Mesenteric fat pad (tissue), 1 donor: ENCODE measurements at regions not wholly inside any gene's neighbourhood (a gene's known extent, or its start where the extent isn't known, plus 50 kb on each side); places are given as distances from the start of the nearest gene placed in this dataset.
"Not testable (repeated sequence)": the region's sequence is repeated elsewhere in the genome, so short reads cannot be mapped to it uniquely, and the experiment has no call there.

ENCODE experiments used
- DNase-seq: peaks from one replicate; pipeline ENCODE4 v3.0.0-alpha.2; 2020; ENCODE audit warnings: low spot score
- donor health status: DM: yes; HTN: yes; CAD: no.

- DNase-seq: no peak
Observed at GRCh38 chr6:40887079-40887791, 151.8 kb downstream of the UNC5CL start.

- no peak for DNase-seq
Observed at GRCh38 chr6:40885139-40885774, 153.8 kb downstream of the UNC5CL start.

GRCh38 chr6:40882323-40882997, 156.6 kb downstream of the UNC5CL start:
- no peak for DNase-seq

- no peak for DNase-seq
Observed at GRCh38 chr6:40881501-40881900, 157.5 kb downstream of the UNC5CL start.

DNA sequence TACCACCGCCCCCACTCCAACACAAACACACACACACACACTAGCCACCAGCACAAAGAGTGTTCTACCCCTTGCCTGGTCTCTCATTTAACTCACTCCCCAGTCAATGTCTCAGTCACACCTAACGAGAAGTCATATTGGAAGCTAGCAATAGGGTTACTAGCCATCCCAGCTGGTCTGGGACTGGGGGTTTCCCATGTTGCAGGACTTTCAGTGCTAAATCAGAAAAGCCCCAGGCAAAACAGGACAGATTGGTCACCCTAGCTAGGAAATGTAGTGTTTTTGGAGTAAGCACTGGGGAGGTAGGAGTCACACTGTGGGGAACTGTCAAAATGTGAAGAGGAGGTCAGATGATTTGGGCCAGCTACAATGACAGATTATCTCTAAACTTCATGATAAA, 158.1 kb downstream of the UNC5CL start:
- no peak for DNase-seq

DNA sequence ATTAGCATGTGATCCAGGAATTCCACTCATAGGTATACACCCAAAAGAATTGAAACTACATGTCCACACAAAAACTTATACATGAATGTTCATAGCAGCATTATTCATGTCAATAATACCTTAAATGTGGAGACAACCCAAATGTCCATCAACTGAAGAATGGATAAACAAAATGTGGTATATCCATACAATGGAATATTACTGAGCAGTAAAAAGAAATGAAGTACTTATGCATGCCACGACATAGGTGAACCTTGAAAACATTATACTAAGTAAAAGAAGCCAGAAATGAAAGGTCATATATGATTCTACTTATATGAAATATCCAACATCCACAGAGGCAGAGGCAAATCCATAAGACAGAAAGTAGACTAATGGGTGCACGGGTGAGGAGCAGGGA, 159.9 kb downstream of the UNC5CL start:
- no peak for DNase-seq

- DNase-seq: no peak
Observed at GRCh38 chr6:40877362-40877761, 161.7 kb downstream of the UNC5CL start.

GRCh38 chr6:40876336-40876735, 162.7 kb downstream of the UNC5CL start:
- DNase-seq: no peak

DNA sequence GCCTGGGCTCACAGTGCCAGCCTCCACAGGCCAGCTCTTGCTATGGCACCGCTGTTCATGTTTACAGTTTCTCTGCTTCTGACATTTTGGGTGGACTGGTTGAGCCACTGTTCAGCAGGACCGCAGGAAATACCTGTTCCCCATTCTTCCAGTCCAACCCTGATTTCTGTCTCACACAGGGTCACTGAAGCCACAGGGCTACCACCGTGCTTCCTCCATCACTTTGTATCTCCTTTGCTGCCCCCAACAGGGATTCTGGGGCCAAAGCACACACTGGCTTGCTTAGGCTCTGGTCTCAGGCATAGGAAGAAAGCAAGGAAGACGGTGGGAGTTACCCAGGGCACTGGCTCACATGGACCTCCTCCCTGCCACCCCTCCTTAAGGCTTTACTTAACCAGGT, 164.5 kb downstream of the UNC5CL start:
- no peak for DNase-seq

GRCh38 chr6:40871424-40871823, 167.6 kb downstream of the UNC5CL start:
- DNase-seq: no peak

DNA sequence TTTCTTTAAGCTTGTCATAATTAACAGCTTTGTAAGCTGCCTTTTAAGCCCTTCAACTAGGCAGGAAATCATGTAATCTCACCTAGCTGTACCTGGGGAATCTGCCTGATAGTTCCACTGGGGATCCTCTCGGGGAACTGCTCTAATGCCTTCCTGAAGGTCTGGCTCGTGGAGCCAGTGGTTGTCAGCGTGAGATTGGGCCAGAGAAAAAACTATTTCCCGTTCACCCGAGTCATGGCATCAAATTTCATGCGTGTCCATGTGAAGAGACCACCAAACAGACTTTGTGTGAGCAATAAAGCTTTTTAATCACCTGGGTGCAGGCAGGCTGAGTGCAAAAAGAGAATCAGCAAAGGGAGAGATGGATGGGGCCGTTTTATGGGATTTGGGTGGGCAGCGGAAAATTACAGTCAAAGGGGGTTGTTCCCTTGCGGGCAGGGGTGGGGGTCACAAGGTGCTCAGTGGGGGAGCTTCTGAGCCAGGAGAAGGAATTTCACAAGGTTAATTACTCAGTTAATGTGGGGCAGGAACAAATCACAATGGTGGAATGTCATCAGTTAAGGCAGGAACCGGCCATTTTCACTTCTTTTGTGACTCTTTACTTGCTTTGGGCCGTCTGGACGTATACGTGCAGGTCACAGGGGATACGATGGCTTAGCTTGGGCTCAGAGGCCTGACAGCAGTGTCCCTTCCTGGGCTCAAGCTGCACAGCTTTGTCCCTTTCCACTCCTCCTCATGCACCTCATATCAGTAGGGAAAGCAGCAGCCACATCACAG, 170.7 kb downstream of the UNC5CL start:
- not testable (repeated sequence) for DNase-seq

- DNase-seq: not testable (repeated sequence)
Observed at GRCh38 chr6:40867527-40867926, 171.5 kb downstream of the UNC5CL start.

DNA sequence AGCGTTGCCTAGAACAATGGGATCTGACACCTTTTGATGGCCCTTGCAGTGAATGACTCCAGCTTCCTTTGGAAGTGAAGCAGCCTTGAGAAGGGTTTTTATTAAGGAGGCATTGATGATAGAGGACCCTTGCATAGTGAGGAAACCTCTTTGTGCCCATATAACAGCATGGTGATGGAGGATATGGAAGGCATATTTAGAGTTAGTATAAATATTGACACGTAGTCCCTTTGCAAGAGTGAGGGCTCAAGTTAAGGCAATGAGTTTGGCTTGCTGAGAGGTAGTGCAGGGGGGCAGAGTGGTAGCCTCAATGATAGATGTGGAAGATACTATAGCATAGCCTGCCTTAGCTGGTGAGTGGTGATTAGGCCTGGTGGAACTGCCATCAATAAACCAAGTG, 173.8 kb downstream of the UNC5CL start:
- DNase-seq: not testable (repeated sequence)

DNA sequence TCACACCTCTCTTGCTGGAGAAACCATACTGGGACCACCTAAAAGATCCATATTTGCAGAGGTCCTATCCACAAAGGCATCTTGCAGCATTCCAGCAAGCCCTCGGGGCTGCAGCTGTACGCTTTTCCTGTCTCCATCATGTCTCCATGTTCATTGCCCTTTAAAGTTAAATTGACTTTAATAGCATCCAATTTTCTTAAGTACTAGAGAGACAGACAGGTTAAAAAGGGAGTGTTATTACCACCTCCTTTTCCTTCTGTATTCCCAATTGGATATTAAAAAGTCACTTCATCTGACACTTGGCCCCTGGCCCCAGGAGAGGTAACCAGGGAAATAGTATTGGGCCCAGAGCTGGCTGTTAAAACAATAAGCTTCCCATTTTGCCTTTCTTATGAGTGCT, 178.6 kb downstream of the UNC5CL start:
- no peak for DNase-seq

DNA sequence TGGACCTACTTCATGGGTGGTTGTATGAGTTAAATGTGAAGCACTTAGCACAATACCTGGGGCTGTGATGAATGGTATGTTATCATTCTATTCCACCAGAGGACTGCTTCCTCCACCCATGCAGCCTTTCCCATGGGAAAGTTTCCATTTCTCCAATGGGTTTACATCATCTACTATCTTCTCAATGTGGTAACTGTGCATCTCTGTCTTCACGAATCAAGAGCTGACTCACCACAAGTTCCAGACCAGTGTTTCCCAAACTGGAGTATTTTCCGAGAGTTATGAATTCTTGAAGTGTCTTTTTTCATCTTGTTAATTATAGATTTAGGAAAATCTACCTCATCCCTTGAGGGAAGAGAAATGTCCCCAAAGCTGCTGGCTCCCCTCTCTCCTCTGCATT, 182.8 kb downstream of the UNC5CL start:
- no peak for DNase-seq

DNA sequence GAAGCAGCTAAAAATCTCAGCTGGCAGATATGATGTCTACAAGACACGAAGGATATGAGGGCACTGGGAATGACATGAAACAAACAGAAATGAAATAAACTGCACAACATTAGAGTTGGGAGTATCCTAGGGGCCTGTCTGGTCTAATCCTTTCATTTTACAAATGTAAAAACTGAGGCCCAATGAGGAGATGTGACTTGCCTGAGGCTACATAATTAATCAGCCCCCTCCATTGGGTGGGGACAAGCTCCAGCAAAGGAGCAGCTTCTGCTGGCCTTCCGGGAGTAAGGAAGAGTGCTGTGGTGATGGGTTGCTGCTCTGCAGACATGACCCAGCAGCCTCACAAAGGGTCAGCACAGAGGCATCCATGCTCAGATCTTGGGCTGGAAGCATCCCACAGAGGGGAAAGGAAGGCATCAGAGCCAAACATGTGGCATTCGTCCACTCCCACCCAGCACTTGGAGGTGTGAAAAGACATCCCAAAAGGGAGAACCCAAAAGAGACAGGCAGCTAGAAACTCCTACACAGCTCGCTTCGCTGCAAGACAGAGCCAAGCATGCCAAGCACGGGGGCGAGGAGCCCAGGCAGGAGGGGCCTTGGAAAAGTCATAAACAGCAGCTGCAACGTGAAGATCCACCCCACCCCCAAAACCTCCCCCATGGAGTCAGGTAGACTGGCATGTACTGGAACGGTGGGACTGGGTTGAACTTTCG, 183.7 kb downstream of the UNC5CL start:
- DNase-seq: no peak

DNA sequence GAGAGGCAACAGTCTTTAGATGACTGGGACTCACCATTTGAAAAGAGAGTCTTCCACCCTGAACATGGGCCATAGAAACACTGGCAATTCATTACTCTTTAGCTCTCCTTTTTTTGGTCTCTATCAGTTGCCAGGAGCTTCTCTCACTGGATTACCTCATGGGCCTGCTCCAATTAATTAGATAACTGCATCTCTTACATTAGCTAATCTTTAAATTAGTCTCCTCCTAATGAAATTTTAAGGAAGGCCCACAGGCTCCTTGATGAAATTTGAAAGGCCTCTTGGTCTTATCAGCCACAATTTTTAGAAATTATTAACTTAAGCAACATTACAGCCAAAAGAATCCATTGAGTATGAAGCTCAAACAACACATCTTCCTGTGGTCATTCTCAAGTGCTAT, 184.4 kb downstream of the UNC5CL start:
- DNase-seq: no peak

DNA sequence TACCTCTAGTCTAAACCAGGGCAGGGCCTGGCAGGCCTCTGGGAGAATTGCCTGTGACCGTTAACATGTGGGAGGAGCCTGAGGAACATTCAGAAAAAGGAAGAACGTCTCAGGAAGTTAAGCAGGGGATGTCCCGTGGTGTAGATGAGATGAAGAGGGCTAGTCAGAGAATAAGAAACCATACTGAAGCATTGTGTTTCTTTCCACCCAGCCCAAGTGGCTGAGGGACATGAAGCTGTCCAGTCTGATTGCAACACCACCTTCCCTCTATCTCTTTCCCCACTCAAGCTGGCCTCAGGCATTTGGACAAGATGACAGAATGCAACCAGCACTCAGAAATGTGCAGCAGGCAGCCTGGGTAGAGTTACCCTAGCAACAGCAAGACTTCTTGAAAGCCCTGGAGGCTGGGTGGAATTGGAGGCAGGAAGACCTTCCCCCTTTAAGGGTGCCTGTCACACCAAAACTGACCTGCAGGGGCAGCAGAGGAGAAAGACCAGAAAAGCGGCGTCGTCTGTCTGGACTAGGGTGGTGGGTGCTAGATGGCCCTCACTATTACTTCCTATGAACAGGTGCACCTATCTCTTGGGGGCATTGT, 186.1 kb downstream of the UNC5CL start:
- no peak for DNase-seq

DNA sequence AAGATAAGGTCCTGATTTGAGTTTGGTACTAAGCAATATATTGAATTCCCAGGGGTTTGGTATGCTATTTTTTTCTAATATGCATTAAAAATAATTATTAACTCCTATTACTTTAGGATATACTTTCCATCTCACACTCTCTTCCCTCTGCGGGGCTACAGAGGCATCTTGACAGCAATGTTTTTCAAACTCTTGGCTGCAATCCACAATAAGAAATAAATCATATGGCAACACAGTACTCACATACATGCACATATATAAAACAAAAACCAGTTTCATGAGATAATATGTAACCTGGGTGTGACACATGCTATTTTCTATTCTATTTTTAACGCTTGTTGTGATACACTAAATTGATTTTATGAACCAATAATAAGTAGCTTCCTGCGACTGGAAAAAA, 189.5 kb downstream of the UNC5CL start:
- DNase-seq: no peak

DNA sequence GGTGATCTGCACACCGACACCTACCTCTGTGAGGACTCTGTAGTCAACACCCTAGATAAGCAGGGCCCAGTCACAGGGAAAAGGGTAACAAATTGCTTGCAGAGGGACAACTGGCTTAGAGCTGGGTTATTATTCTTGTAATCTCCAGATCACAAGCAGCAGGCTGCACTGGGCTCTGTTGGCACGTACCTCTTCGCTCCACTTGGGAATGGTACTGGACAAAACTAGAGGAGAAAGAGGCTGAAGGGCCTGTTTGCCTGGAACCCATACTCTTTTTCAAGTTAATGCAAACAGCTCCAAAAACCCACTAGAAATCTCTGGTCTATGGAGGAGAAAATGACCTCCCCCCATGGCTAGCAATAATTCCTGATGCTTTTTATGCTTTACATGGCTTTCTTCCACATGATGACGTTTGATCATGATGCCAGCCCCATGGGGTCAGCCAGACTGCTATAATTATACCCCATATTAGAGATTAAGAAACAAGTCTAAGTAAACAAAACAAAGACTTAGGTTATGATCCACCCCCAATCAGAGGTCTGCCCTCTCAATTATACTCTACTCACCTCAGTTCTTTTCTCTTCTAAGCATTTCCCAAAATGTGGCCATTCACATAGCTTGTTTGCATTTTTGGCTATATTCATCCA, 190.0 kb downstream of the UNC5CL start:
- DNase-seq: no peak
